ENCODE measurements at regions not wholly inside any gene's neighbourhood (a gene's known extent, or its start where the extent isn't known, plus 50 kb on each side); places are given as distances from the start of the nearest gene placed in this dataset.
"Not testable (repeated sequence)": the region's sequence is repeated elsewhere in the genome, so short reads cannot be mapped to it uniquely, and the experiment has no call there.

DNA sequence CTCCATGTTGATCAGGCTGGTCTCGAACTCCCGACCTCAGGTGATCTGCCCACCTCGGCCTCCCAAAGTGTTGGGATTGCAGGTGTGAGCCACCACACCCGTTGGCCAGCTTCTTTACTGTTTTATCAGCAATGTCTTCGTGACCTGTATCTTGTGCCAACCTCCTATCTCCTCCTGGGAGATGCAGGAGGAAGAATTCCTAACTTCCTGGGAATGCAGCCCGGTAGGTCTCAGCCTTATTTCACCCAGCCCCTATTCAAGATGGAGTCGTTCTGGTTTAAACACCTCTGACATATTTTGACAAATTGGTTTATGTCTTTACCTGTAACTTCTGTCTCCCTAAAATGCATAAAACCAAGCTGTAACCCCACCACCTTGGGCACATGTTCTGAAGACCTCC is 491.3 kb upstream of the AUTS2 start:
- TF ChIP-seq EZH2 (IDR thresholded peaks at IDR 0.05; ENCODE audit: insufficient read depth, poor library complexity, severe bottlenecking); EZH2phosphoT487 (IDR thresholded peaks at IDR 0.05; ENCODE audit: insufficient read depth, low read depth): not testable (repeated sequence)

Measured in GM23248 (cell line).